Sigmoid colon (tissue), 4 donors: ENCODE measurements at regions not wholly inside any gene's neighbourhood (a gene's known extent, or its start where the extent isn't known, plus 50 kb on each side); places are given as distances from the start of the nearest gene placed in this dataset.

Experiments
- CTCF ChIP-seq, 4 experiments: fragments of 450-650 bp in 3 of 4; fragments of 200-600 bp in 1 of 4; IDR thresholded peaks; one replicate each; pipeline ENCODE4 v1.5.1; 2016 to 2019; ENCODE audit warnings: antibody characterized with exemption in 4 of 4, mild to moderate bottlenecking in 3 of 4, moderate library complexity in 2 of 4
- EP300 ChIP-seq, 4 donors: sonication (generic); formaldehyde crosslinking; IDR thresholded peaks; one replicate each; pipeline ENCODE4 v1.6.1; 2017; ENCODE audit warnings: antibody characterized with exemption in 4 of 4
- POLR2A ChIP-seq, 2 donors: fragments of 450-650 bp; IDR thresholded peaks; one replicate each; pipeline ENCODE4 v1.6.1; 2016; ENCODE audit warnings: antibody characterized with exemption in 2 of 2, mild to moderate bottlenecking in 2 of 2, moderate library complexity in 2 of 2
- POLR2AphosphoS5 ChIP-seq, 4 donors: sonication (generic); formaldehyde crosslinking; IDR thresholded peaks; one replicate each; pipeline ENCODE4 v1.6.1; 2017; ENCODE audit warnings: antibody characterized with exemption in 4 of 4

GRCh38 chr6:150719099-150719766, 119.5 kb downstream of the PLEKHG1 start:
- TF ChIP-seq CTCF (IDR thresholded peaks at IDR 0.05), result no peak
- no peak for TF ChIP-seq EP300 (IDR thresholded peaks at IDR 0.05)
- TF ChIP-seq POLR2A (IDR thresholded peaks at IDR 0.05), result no peak
- no peak for TF ChIP-seq POLR2AphosphoS5 (IDR thresholded peaks at IDR 0.05)
